ENCODE measurements at regions not wholly inside any gene's neighbourhood (a gene's known extent, or its start where the extent isn't known, plus 50 kb on each side); places are given as distances from the start of the nearest gene placed in this dataset.

GRCh38 chr13:80477661-80478443, 136.9 kb upstream of the SPRY2 start:
- DNase-seq (ENCODE audit: low read depth in 2 of 2): peak in 1 of 2 donors; percentile 65

GRCh38 chr13:80476953-80477352, 136.0 kb upstream of the SPRY2 start:
- no peak for DNase-seq (ENCODE audit: low read depth in 2 of 2)

GRCh38 chr13:80475718-80476117, 134.8 kb upstream of the SPRY2 start:
- no peak for DNase-seq (ENCODE audit: low read depth in 2 of 2)

GRCh38 chr13:80473695-80474094, 132.8 kb upstream of the SPRY2 start:
- DNase-seq (ENCODE audit: low read depth in 2 of 2): peak; percentile 37 to 55

- peak; percentile 64 to 95 for DNase-seq (ENCODE audit: low read depth in 2 of 2)
Measured at GRCh38 chr13:80469853-80470381, 129.0 kb upstream of the SPRY2 start.

GRCh38 chr13:80469105-80469852, 128.4 kb upstream of the SPRY2 start:
- DNase-seq (ENCODE audit: low read depth in 2 of 2): no peak

GRCh38 chr13:80465321-80465720, 124.4 kb upstream of the SPRY2 start:
- no peak for DNase-seq (ENCODE audit: low read depth in 2 of 2)

GRCh38 chr13:80463673-80464352, 122.9 kb upstream of the SPRY2 start:
- DNase-seq (ENCODE audit: low read depth in 2 of 2): peak; percentile 58 to 81

- no peak for DNase-seq (ENCODE audit: low read depth in 2 of 2)
Measured at GRCh38 chr13:80462567-80462966, 121.6 kb upstream of the SPRY2 start.

GRCh38 chr13:80462037-80462436, 121.1 kb upstream of the SPRY2 start:
- no peak for DNase-seq (ENCODE audit: low read depth in 2 of 2)

- DNase-seq (ENCODE audit: low read depth in 2 of 2): peak; percentile 62 to 93
Measured at GRCh38 chr13:80458543-80458942, 117.6 kb upstream of the SPRY2 start.

- peak in 1 of 2 donors; percentile 48 for DNase-seq (ENCODE audit: low read depth in 2 of 2)
Measured at GRCh38 chr13:80454245-80454644, 113.3 kb upstream of the SPRY2 start.

GRCh38 chr13:80452279-80452678, 111.4 kb upstream of the SPRY2 start:
- DNase-seq (ENCODE audit: low read depth in 2 of 2): no peak

GRCh38 chr13:80451641-80452040, 110.7 kb upstream of the SPRY2 start:
- DNase-seq (ENCODE audit: low read depth in 2 of 2): no peak

- no peak for DNase-seq (ENCODE audit: low read depth in 2 of 2)
Measured at GRCh38 chr13:80450386-80450785, 109.5 kb upstream of the SPRY2 start.

GRCh38 chr13:80448725-80449124, 107.8 kb upstream of the SPRY2 start:
- no peak for DNase-seq (ENCODE audit: low read depth in 2 of 2)

- DNase-seq (ENCODE audit: low read depth in 2 of 2): no peak
Measured at GRCh38 chr13:80447747-80448146, 106.8 kb upstream of the SPRY2 start.

- DNase-seq (ENCODE audit: low read depth in 2 of 2): peak in 1 of 2 donors; percentile 15
Measured at GRCh38 chr13:80444240-80445015, 103.5 kb upstream of the SPRY2 start.

- no peak for DNase-seq (ENCODE audit: low read depth in 2 of 2)
Measured at GRCh38 chr13:80442609-80443008, 101.7 kb upstream of the SPRY2 start.

GRCh38 chr13:80441968-80442367, 101.0 kb upstream of the SPRY2 start:
- peak; percentile 6 to 9 for DNase-seq (ENCODE audit: low read depth in 2 of 2)

GRCh38 chr13:80438521-80438920, 97.6 kb upstream of the SPRY2 start:
- DNase-seq (ENCODE audit: low read depth in 2 of 2): no peak
